CD4-positive, alpha-beta T cell (primary cell): ENCODE measurements at regions not wholly inside any gene's neighbourhood (a gene's known extent, or its start where the extent isn't known, plus 50 kb on each side); places are given as distances from the start of the nearest gene placed in this dataset.
A peak's percentile ranks its signal among the peaks of the same experiment; 100 is the strongest.
"Not testable (repeated sequence)": the region's sequence is repeated elsewhere in the genome, so short reads cannot be mapped to it uniquely, and the experiment has no call there.

Experiments
- ATAC-seq: fragments of 200-7000 bp; cut with Tn5 transposase; one replicate; pipeline ENCODE4 v1.10.0; 2022; ENCODE audit warnings: mild to moderate bottlenecking; ENCODE audit not compliant: poor library complexity
- CTCF ChIA-PET: fragments of 350-600 bp; sonication (Branson Sonifier 250); formaldehyde crosslinking; loops from one replicate; lab custom pipeline; 2021; ENCODE audit warnings: antibody characterized with exemption, inconsistent platforms; lab: Charles Lee
- POLR2A ChIA-PET: fragments of 350-600 bp; sonication (Branson Sonifier 250); formaldehyde crosslinking; loops from one replicate; lab custom pipeline; 2021; ENCODE audit warnings: antibody characterized with exemption, inconsistent platforms; lab: Charles Lee
- DNase-seq, 14 experiments: peaks; one replicate each; pipeline ENCODE4 v3.0.0-alpha.2; 2013 to 2020; ENCODE audit warnings: mixed read lengths in 2 of 14
- H3K27ac ChIP-seq, 2 donors: one replicate each; pipeline versions ENCODE4 v1.5.1 to v1.7.0; 2013; ENCODE audit warnings: low read length in 2 of 2, low read depth in 1 of 2, mild to moderate bottlenecking in 1 of 2
- H3K27me3 ChIP-seq, 2 experiments: 1 replicate in 1 of 2; 2 replicates in 1 of 2; pipeline versions ENCODE4 v1.6.1 to v1.7.0; 2013; ENCODE audit warnings: low read length in 2 of 2, control low read depth in 1 of 2, mild to moderate bottlenecking in 1 of 2, moderate library complexity in 1 of 2; ENCODE audit not compliant: insufficient read depth in 2 of 2, control insufficient read depth in 1 of 2
- H3K36me3 ChIP-seq: one replicate; pipeline ENCODE4 v1.6.1; 2013; ENCODE audit warnings: low read length, control low read depth; ENCODE audit not compliant: insufficient read depth
- H3K4me1 ChIP-seq: one replicate; pipeline ENCODE4 v1.6.1; 2013; ENCODE audit warnings: low read length, control low read depth; ENCODE audit not compliant: insufficient read depth
- H3K4me3 ChIP-seq: one replicate; pipeline ENCODE4 v1.5.1; 2013; ENCODE audit warnings: mild to moderate bottlenecking, low read length, moderate library complexity
- H3K9me3 ChIP-seq, 2 experiments: 1 replicate in 1 of 2; 2 replicates in 1 of 2; pipeline versions ENCODE4 v1.6.1 to v1.7.0; 2013; ENCODE audit warnings: low read length in 2 of 2, mild to moderate bottlenecking in 2 of 2, control low read depth in 1 of 2, moderate library complexity in 1 of 2; ENCODE audit not compliant: control insufficient read depth in 1 of 2, insufficient read depth in 1 of 2
- H3K27ac Mint-ChIP-seq: one replicate; pipeline ENCODE4 v1.8.0; 2020; ENCODE audit warnings: mixed read lengths
- H3K27me3 Mint-ChIP-seq: one replicate; pipeline ENCODE4 v1.8.0; 2021; ENCODE audit warnings: mixed read lengths
- H3K36me3 Mint-ChIP-seq: one replicate; pipeline ENCODE4 v1.8.0; 2021; ENCODE audit warnings: low read depth, mixed read lengths
- H3K4me1 Mint-ChIP-seq: one replicate; pipeline ENCODE4 v1.8.0; 2021; ENCODE audit warnings: low read depth, mixed read lengths
- H3K4me3 Mint-ChIP-seq: one replicate; pipeline ENCODE4 v1.8.0; 2020; ENCODE audit warnings: mild to moderate bottlenecking, mixed read lengths
- H3K9me3 Mint-ChIP-seq: one replicate; pipeline ENCODE4 v1.8.0; 2020; ENCODE audit warnings: mixed read lengths
- intact Hi-C, 2 experiments: fragments of 100-400 bp; cut with DNase I in 1 of 2; cut with micrococcal nuclease in 1 of 2; formaldehyde crosslinking; loops; one replicate each; pipeline versions ENCODE4 v1.15.1 to v1.9.0; 2023 to 2025; cut with DNase I, micrococcal nuclease
- TF ChIP-seq, protein P1 (sequence below): fragments of 200-600 bp; IDR thresholded peaks from one replicate; pipeline ENCODE4 v1.8.0; 2022; ENCODE audit warnings: antibody characterized with exemption, mild to moderate bottlenecking

DNA sequence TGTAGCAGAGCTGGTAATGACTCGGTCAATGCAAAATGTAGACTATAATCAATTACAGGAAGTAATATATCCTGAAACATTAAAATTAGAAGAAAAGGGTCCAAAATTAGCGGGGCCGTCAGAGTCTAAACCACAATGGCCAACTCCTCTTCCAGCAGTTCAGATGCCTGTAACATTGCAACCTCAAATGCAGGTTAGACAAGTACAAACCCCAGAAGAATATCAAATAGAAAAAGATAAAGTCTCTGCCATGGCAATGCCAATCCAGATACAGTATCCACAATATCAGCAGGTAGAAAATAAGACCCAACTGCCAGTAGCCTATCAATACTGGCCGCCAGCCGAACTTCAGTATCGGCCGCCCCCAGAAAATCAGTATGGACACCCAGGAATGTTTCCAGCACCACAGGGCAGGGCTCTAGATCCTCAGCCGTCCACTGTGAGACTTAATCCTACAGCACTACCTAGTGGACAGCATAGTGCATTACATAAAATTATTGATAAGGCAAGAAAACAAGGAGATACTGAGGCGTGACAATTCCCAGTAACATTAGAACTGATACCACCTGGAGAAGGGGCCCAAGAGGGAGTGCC lies 158.4 kb downstream of the GPX5 start:
- POLR2A ChIA-PET, result no interaction called here
- no peak overlapping the region for H3K4me3 ChIP-seq
- TF ChIP-seq, protein P1, sequence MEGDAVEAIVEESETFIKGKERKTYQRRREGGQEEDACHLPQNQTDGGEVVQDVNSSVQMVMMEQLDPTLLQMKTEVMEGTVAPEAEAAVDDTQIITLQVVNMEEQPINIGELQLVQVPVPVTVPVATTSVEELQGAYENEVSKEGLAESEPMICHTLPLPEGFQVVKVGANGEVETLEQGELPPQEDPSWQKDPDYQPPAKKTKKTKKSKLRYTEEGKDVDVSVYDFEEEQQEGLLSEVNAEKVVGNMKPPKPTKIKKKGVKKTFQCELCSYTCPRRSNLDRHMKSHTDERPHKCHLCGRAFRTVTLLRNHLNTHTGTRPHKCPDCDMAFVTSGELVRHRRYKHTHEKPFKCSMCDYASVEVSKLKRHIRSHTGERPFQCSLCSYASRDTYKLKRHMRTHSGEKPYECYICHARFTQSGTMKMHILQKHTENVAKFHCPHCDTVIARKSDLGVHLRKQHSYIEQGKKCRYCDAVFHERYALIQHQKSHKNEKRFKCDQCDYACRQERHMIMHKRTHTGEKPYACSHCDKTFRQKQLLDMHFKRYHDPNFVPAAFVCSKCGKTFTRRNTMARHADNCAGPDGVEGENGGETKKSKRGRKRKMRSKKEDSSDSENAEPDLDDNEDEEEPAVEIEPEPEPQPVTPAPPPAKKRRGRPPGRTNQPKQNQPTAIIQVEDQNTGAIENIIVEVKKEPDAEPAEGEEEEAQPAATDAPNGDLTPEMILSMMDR, result peak; percentile 65
- DNase-seq (peak in 6 of 14 experiments; percentile 0 to 65 (median 33)), ATAC-seq (peak; percentile 69)
- Mint-ChIP-seq H3K4me3 (no peak overlapping the region), H3K4me1 (peaks cover 12% of the 10 kb centered on the region), H3K9me3 (no peaks in the 10 kb centered on the region), H3K36me3 (no peaks in the 10 kb centered on the region), H3K27ac (no peak overlapping the region), H3K27me3 (peaks cover 87% of the 10 kb centered on the region)
- intact Hi-C loops, result loop anchor here (2.0 to 10.0 kb wide), 4 partner anchors 187 to 549 kb away; no protein-coding TSS in a partner anchor
- H3K36me3 ChIP-seq, result no peaks in the 10 kb centered on the region
- H3K4me1 ChIP-seq, result peaks cover 4% of the 10 kb centered on the region
- H3K9me3 ChIP-seq, result no peaks in the 10 kb centered on the region
- CTCF ChIA-PET, result no interaction called here
- H3K27me3 ChIP-seq, result peaks cover 21 to 48% of the 10 kb centered on the region in 2 experiments
- no peak overlapping the region for H3K27ac ChIP-seq

- H3K9me3 Mint-ChIP-seq, ATAC-seq, H3K36me3 Mint-ChIP-seq, H3K9me3 ChIP-seq, H3K36me3 ChIP-seq, H3K4me3 Mint-ChIP-seq, CTCF ChIA-PET, H3K27ac Mint-ChIP-seq, DNase-seq, H3K4me1 ChIP-seq, POLR2A ChIA-PET, H3K4me3 ChIP-seq, H3K27ac ChIP-seq: not testable (repeated sequence)
- intact Hi-C loops, result loop anchor here (1.0 to 10.0 kb wide), 8 partner anchors 151 to 903 kb away; no protein-coding TSS in a partner anchor
- Mint-ChIP-seq H3K27me3 (peaks cover 94% of the 10 kb centered on the region), H3K4me1 (peaks cover 12% of the 10 kb centered on the region)
- peaks cover 24 to 57% of the 10 kb centered on the region in 2 experiments for H3K27me3 ChIP-seq
These were observed 160.3 kb downstream of the GPX5 start for GRCh38 chr6:28685960-28686359.

- H3K27ac ChIP-seq, H3K9me3 Mint-ChIP-seq, H3K4me3 Mint-ChIP-seq, H3K4me3 ChIP-seq, H3K9me3 ChIP-seq, ATAC-seq, H3K4me1 ChIP-seq, H3K36me3 Mint-ChIP-seq, H3K27ac Mint-ChIP-seq, POLR2A ChIA-PET, H3K36me3 ChIP-seq: not testable (repeated sequence)
- intact Hi-C loops, result loop anchor here (1.0 to 10.0 kb wide), 7 partner anchors 151 to 903 kb away; no protein-coding TSS in a partner anchor
- peaks cover 24 to 52% of the 10 kb centered on the region in 2 experiments for H3K27me3 ChIP-seq
- CTCF ChIA-PET, result interaction anchor here (0.9 kb wide), 1 partner anchor 330 kb away, joined by 3 read pairs; no protein-coding TSS in a partner anchor
- DNase-seq, result peak in 13 of 14 experiments; percentile 5 to 81 (median 27)
- TF ChIP-seq, protein P1, result peak; percentile 89
- Mint-ChIP-seq H3K4me1 (peaks cover 12% of the 10 kb centered on the region), H3K27me3 (peaks cover 94% of the 10 kb centered on the region)
These were observed 160.9 kb downstream of the GPX5 start for GRCh38 chr6:28686446-28687027.

- H3K27ac ChIP-seq, H3K36me3 ChIP-seq, POLR2A ChIA-PET, H3K4me3 ChIP-seq, H3K9me3 Mint-ChIP-seq, H3K4me3 Mint-ChIP-seq, H3K36me3 Mint-ChIP-seq, DNase-seq, H3K9me3 ChIP-seq, H3K27ac Mint-ChIP-seq, H3K4me1 ChIP-seq, ATAC-seq: not testable (repeated sequence)
- Mint-ChIP-seq H3K4me1 (peaks cover 12% of the 10 kb centered on the region), H3K27me3 (peaks cover 93% of the 10 kb centered on the region)
- CTCF ChIA-PET, result interaction anchor here (0.9 kb wide), 1 partner anchor 329 kb away, joined by 3 read pairs; no protein-coding TSS in a partner anchor
- intact Hi-C loops, result loop anchor here (2.0 to 10.0 kb wide), 3 partner anchors 150 to 901 kb away; no protein-coding TSS in a partner anchor
- H3K27me3 ChIP-seq, result peaks cover 26 to 42% of the 10 kb centered on the region in 2 experiments
These were observed 161.8 kb downstream of the GPX5 start for GRCh38 chr6:28687309-28687981.

- ATAC-seq, DNase-seq, H3K4me1 Mint-ChIP-seq, H3K27ac ChIP-seq, POLR2A ChIA-PET, CTCF ChIA-PET, intact Hi-C loops, H3K9me3 Mint-ChIP-seq, H3K4me3 ChIP-seq, H3K4me1 ChIP-seq, H3K27ac Mint-ChIP-seq, H3K36me3 Mint-ChIP-seq, H3K4me3 Mint-ChIP-seq, H3K36me3 ChIP-seq: not testable (repeated sequence)
- Histone ChIP-seq H3K9me3 (peaks cover 0 to 14% of the 10 kb centered on the region in 2 experiments), H3K27me3 (peaks cover 47 to 65% of the 10 kb centered on the region in 2 experiments)
- peaks cover 94% of the 10 kb centered on the region for H3K27me3 Mint-ChIP-seq
These were observed 166.3 kb downstream of the GPX5 start for GRCh38 chr6:28691991-28692390.
